ENCODE measurements at regions not wholly inside any gene's neighbourhood (a gene's known extent, or its start where the extent isn't known, plus 50 kb on each side); places are given as distances from the start of the nearest gene placed in this dataset.
A peak's percentile ranks its signal among the peaks of the same experiment; 100 is the strongest.

GRCh38 chr3:13266005-13266404 lies 154.1 kb downstream of the NUP210 start:
- no peak for DNase-seq

- no peak for DNase-seq
Measured at GRCh38 chr3:13265507-13265906, 154.6 kb downstream of the NUP210 start.

GRCh38 chr3:13265016-13265415 lies 155.1 kb downstream of the NUP210 start:
- no peak for DNase-seq

DNA sequence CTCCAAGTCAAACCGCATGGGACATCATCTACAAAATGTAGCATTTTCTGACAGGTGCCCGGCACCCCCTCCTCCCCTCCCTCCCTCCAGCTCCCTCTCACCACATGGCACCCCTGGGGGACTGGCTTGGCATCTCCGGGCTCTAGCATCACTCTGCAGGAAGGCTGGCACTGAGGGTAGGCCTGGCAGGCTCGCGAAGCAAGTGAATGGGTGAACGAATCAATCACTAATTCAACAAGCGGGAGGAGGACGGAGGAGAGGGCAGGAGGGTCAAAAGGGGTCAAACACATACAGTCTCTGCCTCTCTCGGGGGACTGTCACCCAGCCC lies 155.7 kb downstream of the NUP210 start:
- DNase-seq: no peak

DNA sequence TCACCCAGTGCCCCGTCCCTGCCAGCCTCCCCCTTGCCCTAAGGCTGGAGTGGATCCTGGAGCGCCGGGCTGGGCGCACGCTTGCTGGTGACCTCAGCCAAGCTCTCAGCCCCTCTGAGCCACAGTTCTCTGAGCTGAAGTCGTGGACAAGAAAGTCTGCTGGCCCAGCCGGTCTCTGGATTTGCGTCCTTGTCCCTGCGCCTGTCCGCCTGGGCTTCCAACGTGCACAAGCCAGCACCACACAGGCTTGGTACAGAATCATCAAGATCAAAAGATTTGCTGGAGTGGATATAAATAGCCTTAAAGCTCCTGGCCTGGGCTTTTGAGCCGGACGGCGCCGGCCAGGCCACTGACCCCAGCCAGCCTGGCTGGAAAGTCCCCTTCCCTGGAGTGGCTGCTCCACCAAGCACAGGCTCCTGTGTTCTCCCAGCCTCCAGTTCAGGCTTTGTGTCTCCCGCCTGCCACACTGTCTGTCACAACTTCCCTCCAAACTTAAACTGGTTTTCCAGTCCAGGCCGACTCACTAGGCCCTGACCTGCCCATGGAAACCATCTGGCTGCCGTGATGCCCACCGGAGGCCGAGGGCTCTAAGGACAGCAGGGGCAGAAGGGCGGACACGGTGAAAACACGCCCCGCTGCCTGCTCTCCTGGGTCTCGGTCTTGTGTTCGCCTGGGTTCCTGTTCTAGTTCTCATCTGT lies 156.2 kb downstream of the NUP210 start:
- DNase-seq: no peak

GRCh38 chr3:13262493-13263211 lies 157.5 kb downstream of the NUP210 start:
- DNase-seq: no peak

DNA sequence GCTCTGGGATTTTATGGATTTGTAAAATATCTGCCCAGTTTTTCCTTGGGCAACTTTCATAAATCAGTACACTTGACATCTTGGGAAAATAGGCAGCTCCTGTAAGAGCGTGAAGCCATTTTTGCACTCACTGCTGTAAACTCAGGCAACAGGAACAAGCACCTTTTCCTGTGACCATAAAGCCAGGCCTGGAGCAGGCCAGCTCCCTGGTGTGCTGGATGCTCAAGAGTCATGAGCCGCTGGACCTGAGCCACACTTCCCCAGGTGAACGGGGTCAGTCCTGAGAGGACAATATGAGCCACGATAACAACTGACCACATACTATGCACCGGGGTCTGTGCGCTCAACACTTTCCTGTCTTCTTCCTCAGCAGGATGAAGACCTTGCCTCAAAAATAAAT lies 158.2 kb downstream of the NUP210 start:
- DNase-seq: no peak

DNA sequence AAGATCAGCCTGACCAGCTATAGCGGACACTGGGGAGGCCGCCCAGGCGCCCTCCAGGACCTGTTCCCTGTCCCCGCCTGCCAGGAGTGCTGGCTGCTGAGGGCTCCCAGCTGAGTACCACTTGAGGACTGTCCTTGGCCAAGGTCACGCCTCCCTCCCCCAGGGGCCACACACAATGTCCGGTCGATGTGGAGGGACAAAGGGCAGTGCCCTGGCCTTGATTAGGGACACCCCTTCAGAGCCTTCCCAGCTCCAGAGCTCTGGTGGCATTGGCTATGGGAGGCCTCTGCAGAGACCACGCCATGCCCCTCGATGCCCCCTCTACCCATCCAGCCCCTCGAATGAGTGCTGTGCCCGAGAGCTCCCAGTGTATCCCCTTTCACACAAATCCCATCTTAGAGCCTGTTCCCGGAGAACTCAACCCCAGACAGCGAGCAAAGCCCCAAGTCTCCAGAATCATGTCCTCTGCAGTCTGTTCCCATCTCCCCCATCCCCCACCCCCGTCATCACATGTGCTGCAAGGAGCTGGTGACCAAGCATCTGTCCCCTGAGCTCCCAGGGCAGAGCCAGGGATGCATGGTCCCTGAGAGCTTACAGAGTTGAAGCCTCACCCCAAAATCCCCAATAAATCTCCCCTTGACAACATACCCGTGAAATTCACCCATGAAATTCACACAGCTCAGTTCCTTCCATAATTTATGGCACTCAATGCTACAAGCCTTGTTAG lies 158.9 kb downstream of the NUP210 start:
- DNase-seq: no peak

- DNase-seq: no peak
Measured at GRCh38 chr3:13260259-13261103, 159.6 kb downstream of the NUP210 start.

GRCh38 chr3:13259831-13260230 lies 160.3 kb downstream of the NUP210 start:
- DNase-seq: no peak

DNA sequence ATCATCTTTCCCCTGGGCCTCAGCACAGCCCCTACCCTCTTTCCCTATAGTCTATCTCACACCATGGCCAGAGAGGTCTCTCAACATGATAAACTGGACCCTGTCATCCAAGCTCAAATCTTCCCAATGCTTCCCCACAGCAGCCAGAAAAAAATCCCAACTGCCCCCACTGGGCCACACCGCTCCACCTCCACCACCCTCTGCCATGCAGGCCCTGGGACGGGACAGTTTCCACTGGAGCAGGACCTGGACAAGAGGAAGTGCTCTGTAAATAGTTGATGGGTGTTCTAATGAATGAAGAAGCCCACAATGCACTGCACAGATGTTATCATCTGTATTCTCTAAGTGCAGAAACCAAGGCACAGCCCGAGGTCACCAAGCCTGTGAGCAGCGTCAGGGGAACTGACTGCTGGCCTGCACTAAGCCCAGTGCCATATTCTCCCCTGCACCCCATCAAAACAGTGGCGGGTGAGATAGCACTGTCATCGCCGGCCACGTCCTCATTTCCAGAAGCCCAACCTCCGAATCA lies 161.1 kb downstream of the NUP210 start:
- DNase-seq: no peak

GRCh38 chr3:13258280-13258679 lies 161.8 kb downstream of the NUP210 start:
- DNase-seq: no peak

- DNase-seq: no peak
Measured at GRCh38 chr3:13257666-13258065, 162.5 kb downstream of the NUP210 start.

GRCh38 chr3:13256845-13257244 lies 163.3 kb downstream of the NUP210 start:
- DNase-seq: no peak

DNA sequence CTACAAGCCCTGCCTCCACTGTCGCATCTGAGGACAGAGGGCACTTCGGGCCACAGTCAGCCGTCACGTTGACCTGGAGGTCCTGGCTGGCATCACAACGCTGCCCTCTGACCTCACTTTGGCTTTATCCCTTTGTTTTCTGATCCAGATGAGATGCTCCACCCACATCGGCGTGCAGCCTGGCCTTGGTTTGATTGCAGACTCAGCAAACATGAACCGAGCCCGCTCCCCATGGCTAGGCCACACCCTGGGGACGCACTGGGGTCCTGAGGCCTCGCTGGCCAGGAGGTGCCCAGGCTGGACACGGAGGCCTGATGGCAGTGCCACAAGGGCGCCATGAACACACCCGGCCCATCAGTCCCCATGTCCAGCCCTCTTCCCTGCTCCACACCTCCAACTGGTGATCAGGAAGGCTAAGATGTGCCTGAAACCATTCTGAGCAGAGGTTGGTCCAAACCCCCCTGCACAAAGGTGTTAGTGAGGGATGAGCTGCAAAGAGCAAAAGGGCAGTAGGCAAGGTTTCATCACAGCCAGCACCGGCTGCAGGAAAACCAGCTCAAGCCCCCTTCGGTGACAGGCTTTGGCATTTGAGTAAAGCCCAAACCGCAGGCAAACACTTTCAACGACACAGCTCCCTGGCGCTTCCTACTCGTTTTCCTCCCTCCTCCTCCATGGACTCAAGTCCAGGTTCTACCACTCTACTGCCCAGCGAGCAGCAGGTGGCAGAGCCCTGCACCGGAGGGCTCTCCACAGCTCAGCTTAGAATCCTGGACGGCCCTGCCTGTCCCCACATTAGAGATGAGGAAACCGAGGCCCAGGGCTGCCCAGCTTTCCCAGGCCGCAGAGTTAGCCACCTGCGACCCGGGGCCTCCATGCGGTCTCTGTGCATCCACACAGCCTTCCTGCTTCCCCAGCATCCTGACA lies 165.8 kb downstream of the NUP210 start:
- DNase-seq: no peak

DNA sequence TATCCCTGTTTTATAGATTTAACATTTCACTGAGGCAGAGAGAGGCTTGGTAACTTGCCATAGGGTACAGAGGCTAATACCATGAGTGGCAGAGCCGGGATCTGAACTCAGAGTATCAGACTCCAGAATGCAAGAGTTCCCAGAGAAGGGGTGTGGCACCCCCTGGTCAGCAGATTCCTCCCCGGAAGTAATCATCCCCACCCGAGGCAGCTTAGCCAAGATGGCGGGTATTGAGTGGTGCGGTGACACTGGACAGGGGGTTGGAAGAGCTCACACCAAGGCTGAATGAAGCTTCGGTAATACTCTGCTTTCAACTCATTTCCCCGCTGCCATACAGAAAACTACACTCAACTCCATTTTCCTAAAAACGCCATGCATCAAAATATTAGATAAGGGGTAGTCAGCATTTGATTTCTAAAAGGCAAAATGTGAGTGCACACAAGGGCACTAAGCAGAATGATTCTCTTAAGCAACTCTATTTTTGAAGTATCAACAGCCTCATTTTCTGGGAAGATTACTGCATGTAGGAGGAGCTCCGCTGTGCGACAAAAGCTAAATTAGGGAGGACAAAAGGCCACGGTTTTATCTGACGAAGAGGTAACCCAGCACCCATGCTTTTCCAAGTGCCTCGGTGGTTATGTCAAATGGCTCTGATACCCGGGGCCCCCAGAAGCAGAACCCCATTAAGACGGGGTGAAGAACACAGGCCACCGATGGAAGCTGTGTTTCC lies 166.7 kb downstream of the NUP210 start:
- no peak for DNase-seq

DNA sequence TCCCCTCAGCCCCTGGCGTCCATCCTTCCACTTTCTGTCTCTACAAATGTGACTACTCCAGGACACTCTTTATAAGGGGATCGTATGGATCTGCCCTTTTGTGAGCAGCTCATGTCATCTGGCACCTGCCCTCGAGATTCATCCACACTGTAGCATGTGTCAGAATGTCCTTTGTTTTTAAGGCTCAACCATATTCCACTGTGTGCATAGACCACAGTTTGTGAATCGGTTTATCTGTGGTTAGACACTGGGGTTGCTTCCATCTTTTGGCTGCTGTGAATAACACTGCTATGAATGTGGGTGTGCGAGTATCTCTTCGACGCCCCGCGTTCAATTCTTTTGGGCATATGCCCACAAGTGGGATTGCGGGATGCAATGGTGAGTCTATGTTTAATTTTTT lies 167.9 kb downstream of the NUP210 start:
- DNase-seq: no peak

GRCh38 chr3:13251166-13251903 lies 168.8 kb downstream of the NUP210 start:
- no peak for DNase-seq

DNA sequence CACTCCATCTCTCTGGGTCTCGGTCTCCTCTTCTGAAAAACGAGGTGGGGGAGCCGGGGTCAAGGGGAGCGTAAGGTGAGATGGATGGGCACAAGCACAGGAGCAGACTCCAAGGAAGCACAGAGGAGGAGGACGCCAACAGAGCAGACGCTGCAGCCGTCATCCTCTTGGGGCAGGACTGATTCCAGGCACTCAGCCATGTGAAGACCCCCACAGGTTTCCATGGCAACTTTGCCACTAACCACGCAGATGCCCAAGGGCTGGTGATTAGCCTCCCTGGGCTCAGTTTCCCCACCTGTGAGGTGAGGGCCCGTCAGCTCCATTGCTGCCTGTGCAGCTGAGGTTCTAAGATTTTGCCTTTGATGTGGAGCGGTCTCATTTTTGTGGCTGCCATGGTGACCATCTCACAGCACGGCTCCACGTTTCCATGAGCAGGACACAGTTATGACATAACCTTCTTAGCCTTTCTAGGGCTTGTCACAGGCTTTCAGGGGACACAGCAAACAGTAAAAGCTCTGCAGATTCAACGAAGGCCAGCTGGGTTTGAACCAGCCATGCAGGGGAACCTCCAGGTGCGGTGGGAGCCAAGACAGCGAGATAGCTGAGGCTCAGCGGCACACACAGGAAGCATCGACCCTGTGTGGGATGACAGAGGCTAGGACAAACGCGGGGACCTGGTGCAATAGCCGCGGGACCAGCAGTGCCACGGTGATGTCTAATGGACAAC lies 170.3 kb downstream of the NUP210 start:
- peak; percentile 65 for DNase-seq

DNA sequence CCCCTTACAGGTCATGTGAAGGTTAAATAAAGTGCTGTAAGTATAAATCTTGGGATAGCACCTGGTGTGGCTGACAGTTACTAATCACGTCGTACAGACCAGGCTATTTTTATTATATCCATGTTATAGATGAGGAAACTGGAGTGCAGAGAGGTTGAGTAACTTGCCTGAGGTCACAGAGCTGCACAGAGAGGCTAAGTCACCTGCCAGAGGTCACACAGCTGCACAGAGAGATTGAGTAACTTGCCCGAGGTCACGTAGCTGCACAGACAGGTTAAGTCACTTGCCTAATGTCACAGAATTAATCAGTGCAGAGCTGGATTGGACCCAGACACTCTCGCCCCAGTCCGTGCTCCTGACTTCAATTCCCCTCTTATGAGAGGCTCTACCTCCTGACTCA lies 171.5 kb downstream of the NUP210 start:
- DNase-seq: no peak

Data from retina (tissue), 1 donor.